GM18873 (cell line): ENCODE measurements at regions not wholly inside any gene's neighbourhood (a gene's known extent, or its start where the extent isn't known, plus 50 kb on each side); places are given as distances from the start of the nearest gene placed in this dataset.

ENCODE experiments used
- ATAC-seq: cut with Tn5 transposase; IDR thresholded peaks from one replicate; pipeline ENCODE4 v1.9.1; 2021; ENCODE audit warnings: mild to moderate bottlenecking, moderate library complexity, moderate number of reproducible peaks; ENCODE audit not compliant: unreplicated experiment, low FRiP score

DNA sequence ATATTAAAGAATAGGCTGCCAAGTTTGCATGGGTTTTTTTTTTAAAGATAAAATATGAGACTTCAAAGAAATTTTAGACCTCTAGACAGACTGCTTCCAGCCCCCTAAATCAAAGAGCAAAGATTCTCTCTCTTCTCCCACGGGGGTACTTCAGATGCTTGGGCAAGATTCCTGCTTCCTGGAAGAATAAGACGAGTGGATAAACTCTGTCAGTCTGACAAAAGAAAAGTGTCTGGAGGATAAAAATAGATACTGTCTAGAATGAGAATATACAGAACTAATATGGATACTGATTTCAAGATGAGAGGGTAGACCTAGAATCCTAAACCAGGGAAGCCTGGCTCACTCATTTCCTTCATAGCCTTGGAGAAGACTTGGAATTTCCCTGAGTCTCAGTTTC is 435.1 kb downstream of the FOXO1 start:
- ATAC-seq: no peak

DNA sequence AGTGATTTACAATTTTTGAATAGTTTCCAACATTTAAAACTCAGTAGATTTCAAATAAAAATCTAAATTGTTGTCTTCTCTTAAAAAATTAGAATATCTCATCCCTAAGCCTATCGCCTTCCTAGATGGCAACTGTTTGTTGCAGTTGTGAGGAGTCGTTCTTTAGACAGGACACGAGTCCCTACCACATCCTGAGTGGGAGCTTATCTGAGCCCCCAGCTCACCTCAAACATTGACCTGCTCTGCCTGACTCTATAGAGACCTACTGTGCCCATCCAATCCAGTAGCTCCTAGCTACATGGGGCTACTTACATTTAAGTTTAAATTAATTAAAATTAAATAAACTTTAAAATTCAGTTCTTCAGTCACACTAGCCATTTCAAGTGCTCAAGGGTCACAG is 434.7 kb downstream of the FOXO1 start:
- ATAC-seq: no peak

DNA sequence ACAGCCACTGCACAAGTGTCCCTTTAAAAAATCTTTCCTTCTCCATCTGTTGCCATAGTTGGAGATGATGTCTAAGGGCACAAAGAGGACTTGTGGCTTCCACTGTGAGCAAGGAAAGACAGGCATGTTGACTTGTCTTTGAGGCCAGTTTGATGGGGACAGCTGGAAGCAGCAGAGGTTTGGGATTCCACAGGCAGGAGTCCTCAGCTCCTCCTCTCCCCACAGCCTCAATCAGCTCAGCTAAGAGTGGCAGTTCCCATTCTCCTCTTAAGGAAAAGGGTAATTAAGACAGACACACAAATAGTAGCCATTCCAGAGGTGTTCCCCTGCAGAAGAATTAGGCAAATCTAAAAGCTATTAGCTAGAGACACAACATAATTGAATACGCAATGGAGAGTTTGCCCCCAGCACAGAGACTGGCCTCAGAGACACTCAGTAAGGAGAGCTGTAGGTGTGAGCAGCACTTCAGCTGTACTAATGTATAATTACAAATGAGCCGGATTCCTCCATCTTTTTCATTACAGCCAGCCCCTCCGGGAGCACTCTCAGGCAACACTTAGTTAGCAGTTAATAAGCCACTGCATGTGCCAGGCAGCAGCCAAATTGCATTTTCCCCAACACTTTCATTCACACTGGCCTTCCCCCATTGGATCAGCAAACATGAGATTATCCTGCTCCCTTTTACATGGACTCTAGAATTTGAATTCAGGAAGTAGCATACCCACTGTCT is 434.0 kb downstream of the FOXO1 start:
- no peak for ATAC-seq

DNA sequence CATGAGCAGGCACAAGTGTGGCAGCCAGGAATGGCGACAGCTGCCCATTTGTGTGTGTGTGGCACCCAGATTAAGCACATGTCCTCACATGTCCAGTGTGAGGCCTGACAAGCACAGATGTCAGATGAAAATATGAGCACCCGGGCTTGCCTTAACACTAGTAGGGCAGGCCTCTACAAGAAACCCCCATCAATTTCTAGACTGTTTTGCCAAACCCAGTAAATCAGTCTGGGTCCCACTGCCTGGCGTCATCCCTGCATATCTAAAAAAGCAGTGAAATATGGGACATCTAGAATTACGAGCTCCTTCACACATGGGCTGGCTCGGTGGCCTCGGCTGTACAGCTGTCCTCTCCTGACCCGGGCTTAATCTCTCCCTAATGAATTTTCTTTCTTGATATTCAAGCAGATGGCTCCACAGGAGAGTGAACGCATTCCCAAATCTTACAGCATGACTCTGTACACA is 432.7 kb downstream of the FOXO1 start:
- no peak for ATAC-seq

DNA sequence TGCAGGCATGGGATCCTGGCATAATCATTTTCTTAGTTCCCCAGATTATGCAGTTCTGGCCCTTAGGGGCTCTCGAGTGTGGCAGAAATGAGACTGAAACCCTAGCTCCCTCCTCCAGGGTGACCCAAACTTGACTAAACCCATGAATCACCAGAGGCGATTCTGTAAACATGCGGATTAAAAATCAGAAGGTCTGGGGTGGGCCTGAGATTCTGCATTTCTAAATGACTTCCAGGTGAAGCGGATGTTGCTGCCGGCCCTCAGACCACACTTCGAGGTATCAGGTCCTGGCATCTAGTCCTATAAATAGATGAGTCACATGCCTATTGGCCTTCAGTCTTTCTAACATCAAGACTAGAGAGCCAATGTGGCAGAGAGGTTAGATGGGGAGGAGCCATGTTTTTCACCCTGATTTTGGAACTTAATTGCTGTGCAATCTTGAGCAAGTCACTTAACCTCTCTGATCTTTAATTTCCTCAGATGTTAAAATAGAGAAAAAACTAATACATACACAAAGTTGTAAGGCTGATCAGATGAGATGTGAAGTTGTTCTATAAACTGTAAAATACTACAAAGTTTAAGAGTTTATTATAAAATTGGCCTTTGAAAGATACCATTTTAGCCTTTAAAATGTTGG is 431.2 kb downstream of the FOXO1 start:
- ATAC-seq: no peak

DNA sequence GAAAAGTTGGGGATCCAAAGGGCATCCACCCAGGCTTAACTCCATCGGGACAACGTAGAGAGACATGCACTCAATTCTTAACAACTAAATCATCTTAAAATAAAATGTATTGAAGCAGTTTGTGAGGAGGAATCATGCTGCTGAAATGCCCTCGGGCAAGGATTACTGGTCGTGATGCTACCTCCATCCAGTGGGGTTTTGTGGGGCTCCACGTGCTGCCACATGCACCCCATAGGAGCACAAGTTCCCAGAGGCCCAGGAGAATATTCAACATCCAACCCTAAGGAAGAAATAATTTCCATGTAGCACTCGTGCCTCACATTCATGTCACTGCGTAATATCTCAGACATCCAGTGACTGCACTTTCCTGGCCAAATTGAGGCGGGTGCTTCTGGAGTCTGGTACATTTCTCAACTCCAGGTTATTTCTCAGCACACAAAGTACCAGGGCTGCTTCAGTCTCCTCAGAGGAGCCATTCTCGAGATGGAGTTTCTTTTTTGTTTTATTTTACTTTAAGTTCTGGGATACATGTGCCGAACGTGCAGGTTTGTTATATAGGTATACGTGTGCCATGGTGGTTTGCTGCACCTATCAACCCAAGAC is 429.8 kb downstream of the FOXO1 start:
- ATAC-seq: no peak

DNA sequence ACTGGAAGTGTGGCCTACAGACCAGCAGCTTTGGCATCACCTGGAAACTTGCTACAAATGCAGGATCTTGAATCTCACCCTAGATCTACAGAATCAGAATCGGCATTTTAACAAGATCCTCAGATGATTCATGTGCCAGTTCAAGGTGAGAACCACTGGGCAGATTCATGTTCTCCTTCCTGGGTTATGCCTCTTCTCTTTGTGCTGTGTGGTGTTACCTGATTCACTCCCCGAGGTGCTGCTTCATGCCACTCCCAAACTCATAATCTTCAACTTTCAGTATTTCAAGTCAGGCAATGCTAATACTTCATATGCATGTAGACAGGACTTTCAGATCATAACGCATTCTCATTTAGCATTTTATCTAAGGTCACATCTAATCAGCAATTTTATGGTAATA is 427.7 kb downstream of the FOXO1 start:
- no peak for ATAC-seq

DNA sequence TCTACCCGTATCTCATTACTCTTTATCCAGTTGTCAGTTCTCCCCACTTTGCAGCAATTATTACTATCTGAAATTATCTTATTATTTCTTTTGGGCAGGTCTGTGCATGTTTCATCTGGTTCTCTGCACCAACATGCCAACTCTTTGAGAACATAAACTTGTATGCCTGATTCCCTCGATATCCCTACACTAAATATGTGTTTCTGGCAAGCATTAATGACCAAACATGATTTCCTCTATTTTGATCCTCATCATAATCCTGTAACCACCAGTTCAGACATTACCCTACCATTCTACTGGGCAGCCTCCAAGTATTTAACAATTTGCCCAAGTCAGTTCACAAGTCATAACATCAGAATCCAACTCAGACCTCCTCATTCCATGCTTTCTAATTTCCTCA is 426.1 kb downstream of the FOXO1 start:
- no peak for ATAC-seq

DNA sequence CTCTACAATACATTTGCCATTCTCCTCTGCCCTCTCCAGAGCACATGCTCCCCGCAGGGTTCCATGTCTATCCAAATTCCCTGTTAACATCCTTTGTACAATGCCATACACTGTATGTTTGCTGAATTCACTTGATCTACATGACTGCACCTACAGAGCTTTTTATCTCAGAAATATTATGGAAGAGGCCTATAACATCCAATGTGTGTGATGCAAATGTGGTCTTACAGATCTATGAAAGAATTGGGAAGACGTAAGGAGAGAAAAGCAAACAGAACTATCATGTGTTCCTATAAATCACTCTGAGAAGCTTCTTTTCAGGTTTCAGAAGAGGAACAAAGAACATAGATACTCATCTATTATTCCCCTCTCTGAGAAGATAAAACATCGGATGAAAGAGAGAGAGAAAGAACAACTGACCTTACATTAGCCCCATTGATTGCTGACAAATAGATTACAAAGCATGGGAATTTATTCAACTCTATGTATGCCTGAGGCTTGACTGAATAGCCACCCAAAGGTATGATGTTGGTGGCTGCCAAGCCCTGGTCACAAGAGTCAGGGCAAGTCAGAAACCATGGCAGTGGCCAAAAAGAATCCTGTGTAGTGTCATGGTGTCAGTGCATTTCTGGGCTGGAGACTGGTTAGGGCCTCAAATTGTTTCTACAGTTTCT is 425.2 kb downstream of the FOXO1 start:
- no peak for ATAC-seq

DNA sequence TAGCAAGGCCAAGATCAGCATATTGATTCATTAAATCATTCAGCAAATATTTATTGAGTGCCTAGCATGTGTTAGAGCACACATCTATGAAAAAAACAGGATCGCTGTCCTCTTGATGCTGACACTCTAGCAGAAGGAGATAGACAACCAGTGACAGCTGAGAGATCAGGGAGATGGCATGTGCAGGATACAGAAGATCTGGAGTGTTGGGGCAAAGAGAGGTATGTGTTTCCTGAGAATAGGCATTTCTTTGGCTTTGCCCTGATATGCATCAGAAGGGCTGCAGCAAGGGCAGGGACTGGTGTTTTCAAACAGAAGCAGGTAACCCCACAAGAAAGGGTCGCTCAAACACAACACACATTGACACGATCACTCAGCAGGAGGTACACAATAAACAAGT is 423.4 kb downstream of the FOXO1 start:
- no peak for ATAC-seq

DNA sequence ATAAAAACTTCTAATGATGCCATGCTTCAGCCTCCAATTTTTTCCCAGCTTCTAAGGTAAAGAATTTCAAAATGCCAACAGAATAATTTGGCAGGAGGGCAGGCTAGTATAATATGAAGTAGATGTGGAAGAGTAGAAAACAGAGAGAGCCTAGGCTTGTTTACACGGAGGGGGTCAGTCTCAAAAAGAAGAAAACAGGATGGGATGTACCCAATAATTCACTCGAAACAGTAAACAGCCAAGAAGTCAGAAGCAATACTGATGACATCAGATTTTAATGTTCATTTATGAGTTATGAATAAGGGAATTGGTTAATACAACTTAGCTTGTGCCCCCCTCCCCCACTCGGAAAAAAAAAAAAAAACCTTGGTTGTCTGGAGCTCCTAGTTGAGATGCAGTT is 422.5 kb downstream of the FOXO1 start:
- ATAC-seq: no peak

DNA sequence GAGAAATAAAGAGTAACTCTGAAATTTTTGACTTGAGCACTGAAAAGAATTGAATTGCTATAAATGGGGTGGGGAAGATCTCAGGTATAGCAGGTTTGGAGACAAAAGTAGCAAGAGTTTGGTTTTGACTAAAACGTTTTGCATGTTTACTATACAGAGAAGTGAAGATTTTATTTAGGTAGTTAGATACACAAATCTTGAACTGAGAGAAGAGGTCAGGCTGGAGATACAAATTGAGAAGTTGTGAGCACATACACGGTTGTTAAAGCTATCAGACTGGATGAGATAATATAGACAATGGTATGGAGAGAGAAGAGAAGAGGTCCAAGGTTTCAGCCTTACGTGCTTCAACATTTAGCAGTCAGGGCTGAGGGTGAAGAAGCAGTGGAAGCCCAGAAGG is 420.9 kb downstream of the FOXO1 start:
- ATAC-seq: no peak

DNA sequence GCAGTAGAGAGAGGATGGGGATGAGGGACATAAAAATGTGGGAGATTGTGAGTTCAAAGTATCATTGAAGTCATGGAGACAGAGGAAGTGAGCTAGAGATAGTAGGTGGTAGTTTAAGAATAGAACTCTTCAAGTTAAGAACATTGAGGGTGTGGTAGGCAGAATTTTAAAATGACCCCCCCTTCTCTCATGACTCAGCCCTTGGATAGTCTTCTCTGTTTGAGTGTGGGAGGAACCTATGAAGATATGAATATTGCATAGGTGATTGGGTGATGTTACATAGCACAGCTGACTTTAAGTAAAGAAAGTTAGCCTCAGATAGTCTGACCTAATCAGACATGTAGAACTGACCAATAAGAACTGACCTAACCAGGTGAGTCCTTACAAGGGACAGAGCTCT is 418.6 kb downstream of the FOXO1 start:
- no peak for ATAC-seq

DNA sequence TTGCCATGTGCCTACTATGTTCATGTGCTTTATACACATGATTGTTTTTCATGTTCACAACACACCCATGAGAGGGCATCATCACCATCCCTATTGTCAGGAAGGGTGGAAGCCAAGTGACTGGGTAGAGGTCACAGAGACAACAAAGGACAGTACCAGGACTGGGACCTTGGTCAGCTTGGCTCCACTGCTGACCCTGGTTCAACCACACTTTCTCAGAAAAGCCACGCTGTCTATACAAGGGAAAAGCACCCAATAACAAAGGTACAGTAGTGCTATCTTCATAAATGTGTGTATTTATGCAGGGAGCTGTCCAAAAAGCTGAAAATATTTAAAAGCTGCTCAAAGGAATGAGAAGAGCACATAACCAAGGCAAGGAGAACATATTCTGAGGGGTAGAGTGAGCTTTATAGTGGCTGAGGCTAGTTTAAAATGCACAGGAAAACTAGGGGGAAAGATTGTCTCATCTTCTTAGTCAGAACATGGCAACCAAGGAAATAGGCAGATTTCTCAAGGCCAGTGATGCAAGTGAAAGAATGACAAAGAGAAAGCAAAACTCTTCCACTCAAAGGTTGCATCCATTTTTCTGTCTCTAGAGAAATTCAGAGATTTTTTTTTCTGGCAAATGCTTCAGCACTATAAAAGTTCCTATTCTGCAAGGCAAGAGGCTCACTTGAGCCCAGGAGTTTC is 415.0 kb downstream of the FOXO1 start:
- no peak for ATAC-seq

DNA sequence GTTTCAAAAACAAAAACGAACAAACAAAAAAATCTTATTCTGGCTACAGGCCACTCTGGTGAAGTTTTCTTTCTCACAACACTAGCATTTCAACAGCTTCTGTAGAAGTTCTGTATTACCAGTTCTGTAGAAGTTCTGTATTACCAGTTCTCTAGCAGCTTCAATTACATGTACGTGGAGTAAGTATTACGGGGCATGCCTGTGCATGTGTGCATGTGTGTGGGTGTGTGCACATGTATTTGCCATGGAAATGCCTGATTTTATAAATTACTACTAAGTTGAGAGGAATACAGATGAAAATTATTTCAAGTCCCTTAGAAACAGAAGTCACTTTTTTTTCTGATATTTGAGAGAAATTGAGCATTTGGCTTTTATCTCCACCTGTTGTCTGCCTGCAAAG is 414.2 kb downstream of the FOXO1 start:
- no peak for ATAC-seq

DNA sequence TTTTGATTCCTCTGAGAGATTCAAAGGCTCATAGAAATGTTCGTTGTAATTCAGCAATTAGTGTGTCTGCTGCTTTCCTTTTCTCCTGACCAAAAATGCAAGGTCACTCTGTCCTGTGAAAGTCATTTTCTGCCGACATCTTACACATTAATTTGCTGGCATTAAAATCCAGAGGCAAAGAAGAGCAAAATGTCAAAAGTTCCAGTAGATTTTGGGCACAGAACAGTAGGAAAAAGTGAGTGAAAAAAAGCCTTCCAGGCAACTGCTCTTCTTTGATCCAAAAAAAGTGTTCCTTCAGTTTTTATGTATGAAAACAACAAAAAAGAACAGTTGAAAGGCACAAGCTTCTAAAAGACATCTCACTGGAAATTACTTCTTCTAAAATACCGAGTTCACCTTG is 413.8 kb downstream of the FOXO1 start:
- no peak for ATAC-seq

DNA sequence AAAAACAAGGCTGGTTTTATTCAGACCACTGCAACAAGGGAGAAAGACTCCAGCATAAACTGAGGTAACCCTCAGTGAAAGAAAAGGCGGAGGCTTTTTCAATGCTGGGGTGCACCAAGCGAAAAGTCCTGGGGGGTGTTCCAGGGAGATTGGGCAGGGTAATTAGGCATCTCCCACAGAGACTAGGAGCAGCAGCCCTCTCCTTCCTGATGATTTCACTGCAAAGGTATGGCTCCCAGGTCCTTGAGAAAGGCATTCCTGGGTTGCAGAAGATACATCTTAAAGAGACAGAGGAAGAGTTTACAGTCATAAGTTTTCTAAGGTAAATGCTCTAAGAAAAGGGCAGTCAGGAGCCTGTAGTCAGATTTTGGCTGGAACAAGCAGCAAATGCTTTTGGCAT is 412.0 kb downstream of the FOXO1 start:
- no peak for ATAC-seq

DNA sequence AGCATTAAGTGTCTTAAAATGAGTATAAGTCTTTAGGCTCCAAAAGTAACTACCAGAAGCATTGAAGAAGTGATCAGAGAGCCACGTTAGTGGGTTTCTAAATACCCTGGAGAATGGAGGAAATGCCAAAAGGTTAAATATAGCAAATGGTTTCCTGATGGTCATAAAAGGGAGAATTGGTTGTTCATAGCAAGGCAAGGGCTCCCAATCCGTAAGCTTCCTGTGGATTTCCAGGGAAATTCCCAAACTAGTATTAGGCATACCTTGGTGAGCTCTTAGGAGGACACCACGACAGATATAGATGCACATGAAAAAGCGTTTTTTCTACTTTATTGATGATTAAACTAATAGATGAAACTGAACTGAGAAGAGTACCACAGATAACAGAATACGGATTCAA is 410.9 kb downstream of the FOXO1 start:
- ATAC-seq: no peak

DNA sequence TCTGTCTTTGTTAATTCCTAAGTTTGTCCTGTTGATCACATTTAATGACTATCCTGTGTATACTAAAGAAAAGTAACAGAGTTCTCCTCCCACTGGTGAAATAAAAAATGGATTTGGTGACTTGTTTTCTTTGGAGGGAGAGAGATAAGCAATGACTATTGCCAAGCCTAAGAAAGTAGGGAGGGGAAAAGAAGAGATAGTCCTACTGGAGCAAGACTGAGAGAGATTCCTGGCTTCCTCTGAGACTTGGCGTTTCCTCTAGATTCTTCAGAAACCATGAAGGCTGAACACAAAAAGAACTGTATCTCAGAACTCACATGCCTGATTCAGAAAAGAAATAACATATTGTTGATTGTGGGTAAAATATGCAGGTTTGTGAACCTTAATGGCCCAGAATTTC is 406.5 kb downstream of the FOXO1 start:
- no peak for ATAC-seq

DNA sequence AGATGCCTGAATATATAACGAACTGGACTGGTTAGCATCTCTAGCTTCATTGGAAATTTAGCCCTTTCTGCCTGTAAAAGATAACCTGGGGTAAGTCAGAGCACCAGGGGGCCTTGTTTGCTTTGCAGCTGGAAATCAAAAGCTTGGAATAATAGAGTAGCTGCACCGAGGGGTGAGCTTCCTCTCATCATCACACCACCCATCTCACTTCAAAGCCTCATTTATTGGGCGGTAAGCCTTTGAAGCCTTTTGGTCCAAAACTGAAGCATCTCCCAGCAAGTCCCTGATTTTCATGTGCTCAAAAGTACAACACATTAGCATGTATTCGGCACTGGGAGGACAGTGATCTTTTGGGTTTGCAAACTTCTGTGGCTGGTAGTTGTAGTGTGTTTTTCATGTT is 405.1 kb downstream of the FOXO1 start:
- no peak for ATAC-seq

DNA sequence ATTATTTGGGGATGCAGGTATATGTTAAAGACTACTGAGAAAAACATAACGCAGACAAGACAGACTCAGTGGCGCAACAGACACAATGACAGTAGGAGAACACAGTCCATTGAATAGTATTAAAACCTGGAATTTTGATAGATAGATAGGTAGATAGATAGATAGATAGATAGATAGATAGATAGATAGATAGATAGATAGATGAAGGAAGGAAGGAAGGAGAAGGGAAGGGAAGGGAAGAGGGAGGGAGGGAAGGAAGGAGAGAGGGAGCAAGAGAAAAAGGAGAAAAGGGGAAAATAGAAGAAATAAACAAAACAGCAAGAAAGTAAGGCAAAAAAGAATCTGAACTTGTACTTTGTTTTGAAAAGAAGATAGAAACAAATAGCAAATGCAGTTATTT is 404.5 kb downstream of the FOXO1 start:
- ATAC-seq: no peak
